ENCODE measurements at regions not wholly inside any gene's neighbourhood (a gene's known extent, or its start where the extent isn't known, plus 50 kb on each side); places are given as distances from the start of the nearest gene placed in this dataset.

DNA sequence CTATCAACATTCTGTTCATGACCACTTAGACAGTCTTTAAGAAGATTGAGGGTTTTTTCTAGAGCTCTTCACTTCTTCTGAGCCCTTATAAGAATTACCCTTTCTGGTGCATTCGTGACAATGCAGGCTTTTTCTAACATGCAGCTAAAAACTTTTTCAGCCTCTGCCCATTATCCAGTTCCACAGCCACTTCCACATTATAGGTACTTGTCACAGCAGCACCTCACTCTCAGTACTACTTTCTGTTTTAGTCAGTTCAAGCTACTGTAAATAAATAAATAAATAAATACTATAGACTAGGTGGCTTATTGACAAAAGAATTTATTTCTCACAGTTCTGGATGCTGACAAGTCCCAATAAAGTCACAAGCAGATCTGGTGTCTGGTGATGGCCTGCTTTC, 284.4 kb upstream of the PKN2 start:
- H3K9me3 ChIP-seq (ENCODE audit: control insufficient read depth, insufficient read depth, low read length), result no peaks in the 10 kb centered on the region
- no peaks in the 10 kb centered on the region for H3K36me3 ChIP-seq (ENCODE audit: control insufficient read depth, insufficient read depth, low read length)
- H3K4me1 ChIP-seq (ENCODE audit: control insufficient read depth, insufficient read depth, low read length), result peaks cover 16% of the 10 kb centered on the region
- H3K27ac ChIP-seq (ENCODE audit: low read depth, low read length), result no peak overlapping the region
- no peak overlapping the region for H3K9ac ChIP-seq (ENCODE audit: low read depth, low read length)
- no peak overlapping the region for H3K4me3 ChIP-seq (ENCODE audit: low read depth, low read length)
- no peaks in the 10 kb centered on the region for H3K27me3 ChIP-seq (ENCODE audit: control insufficient read depth, insufficient read depth, low read length)

DNA sequence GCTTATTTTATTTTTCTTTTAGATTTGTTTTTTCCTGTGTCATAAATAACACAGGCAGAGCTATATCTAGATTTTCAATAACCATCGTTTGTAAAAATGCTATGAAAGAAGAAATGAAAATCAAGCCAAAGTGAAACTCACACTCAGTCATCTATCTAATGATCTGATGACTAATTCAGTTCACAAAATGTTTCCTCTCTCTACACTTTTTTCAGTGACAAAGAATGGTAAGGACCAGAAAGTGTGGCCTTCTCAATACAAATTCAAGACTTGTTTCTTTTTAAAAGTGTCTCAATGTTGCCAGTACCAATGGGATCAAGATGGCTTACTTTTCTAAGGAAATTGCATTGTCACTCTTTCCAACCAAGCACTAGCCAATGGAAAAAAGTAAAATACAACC, 282.8 kb upstream of the PKN2 start:
- Histone ChIP-seq H3K9ac (ENCODE audit: low read depth, low read length) (no peak overlapping the region), H3K36me3 (ENCODE audit: control insufficient read depth, insufficient read depth, low read length) (no peaks in the 10 kb centered on the region), H3K4me3 (ENCODE audit: low read depth, low read length) (no peak overlapping the region), H3K27ac (ENCODE audit: low read depth, low read length) (no peak overlapping the region), H3K9me3 (ENCODE audit: control insufficient read depth, insufficient read depth, low read length) (no peaks in the 10 kb centered on the region), H3K4me1 (ENCODE audit: control insufficient read depth, insufficient read depth, low read length) (peaks cover 20% of the 10 kb centered on the region), H3K27me3 (ENCODE audit: control insufficient read depth, insufficient read depth, low read length) (no peaks in the 10 kb centered on the region)

DNA sequence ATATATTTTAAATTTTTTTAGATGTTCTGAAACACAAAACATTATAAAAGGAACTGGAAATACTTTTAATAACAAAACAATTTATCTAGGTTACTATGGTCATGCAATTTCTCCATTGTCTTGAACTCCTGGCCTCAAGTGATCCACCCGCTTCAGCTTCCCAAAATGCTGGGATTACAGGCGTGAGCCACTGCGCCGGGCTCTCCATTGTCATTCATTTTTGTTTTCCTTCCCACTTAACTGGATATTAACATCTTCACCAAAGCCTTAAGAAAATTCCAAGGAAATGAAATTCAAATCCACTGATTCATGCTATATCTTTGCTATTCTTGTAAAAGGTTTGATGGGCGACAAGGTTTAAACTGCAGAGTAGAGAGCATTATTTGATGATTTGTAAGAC, 279.5 kb upstream of the PKN2 start:
- H3K9me3 ChIP-seq (ENCODE audit: control insufficient read depth, insufficient read depth, low read length), result no peaks in the 10 kb centered on the region
- peak overlapping the region; percentile 83 for H3K27ac ChIP-seq (ENCODE audit: low read depth, low read length)
- H3K27me3 ChIP-seq (ENCODE audit: control insufficient read depth, insufficient read depth, low read length), result no peaks in the 10 kb centered on the region
- no peak overlapping the region for H3K4me3 ChIP-seq (ENCODE audit: low read depth, low read length)
- H3K4me1 ChIP-seq (ENCODE audit: control insufficient read depth, insufficient read depth, low read length), result peaks cover 20% of the 10 kb centered on the region
- no peak overlapping the region for H3K9ac ChIP-seq (ENCODE audit: low read depth, low read length)
- no peaks in the 10 kb centered on the region for H3K36me3 ChIP-seq (ENCODE audit: control insufficient read depth, insufficient read depth, low read length)

DNA sequence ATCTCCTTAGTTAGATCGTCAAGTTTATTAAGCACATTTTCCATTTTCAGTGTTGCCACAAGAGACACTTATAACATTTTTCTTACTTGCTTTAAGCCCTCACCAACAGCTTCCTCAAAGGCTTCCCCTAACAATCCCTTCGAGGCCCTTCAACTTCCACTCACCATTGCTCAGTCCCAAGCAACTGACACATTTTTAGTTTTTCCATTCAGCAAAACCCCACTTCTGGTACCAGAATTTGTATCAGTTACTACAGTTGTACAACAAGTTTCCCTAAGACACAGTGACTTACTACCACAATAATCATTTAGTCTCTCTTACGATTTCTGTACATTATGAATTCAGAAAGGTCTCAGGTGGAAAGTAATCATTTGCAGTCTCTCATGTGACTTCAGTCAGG, 276.8 kb upstream of the PKN2 start:
- Histone ChIP-seq H3K4me3 (ENCODE audit: low read depth, low read length) (no peak overlapping the region), H3K27ac (ENCODE audit: low read depth, low read length) (no peak overlapping the region), H3K36me3 (ENCODE audit: control insufficient read depth, insufficient read depth, low read length) (no peaks in the 10 kb centered on the region), H3K9ac (ENCODE audit: low read depth, low read length) (no peak overlapping the region), H3K9me3 (ENCODE audit: control insufficient read depth, insufficient read depth, low read length) (no peaks in the 10 kb centered on the region), H3K4me1 (ENCODE audit: control insufficient read depth, insufficient read depth, low read length) (peaks cover 20% of the 10 kb centered on the region), H3K27me3 (ENCODE audit: control insufficient read depth, insufficient read depth, low read length) (no peaks in the 10 kb centered on the region)

DNA sequence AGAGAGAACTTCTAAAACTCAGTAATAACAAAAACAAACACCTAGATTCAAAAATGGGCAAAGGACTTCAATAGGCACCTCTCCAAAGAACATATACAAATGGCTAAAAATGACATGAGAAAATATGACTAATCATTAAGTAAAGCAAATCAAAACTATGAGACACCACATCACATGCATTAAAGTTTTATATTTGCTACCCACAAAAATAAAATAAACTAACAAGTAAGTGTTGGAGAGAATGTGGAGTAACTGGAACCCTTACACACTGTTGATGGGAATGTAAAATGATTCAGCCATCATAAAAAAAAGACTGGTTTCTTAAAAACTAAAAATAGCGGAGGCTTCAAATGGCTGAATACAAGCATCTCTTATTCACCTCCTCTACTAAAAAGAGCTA, 262.1 kb upstream of the PKN2 start:
- no peaks in the 10 kb centered on the region for H3K36me3 ChIP-seq (ENCODE audit: control insufficient read depth, insufficient read depth, low read length)
- no peaks in the 10 kb centered on the region; the same call in 1 of the 2 replicates for H3K9me3 ChIP-seq (ENCODE audit: control insufficient read depth, insufficient read depth, low read length)

DNA sequence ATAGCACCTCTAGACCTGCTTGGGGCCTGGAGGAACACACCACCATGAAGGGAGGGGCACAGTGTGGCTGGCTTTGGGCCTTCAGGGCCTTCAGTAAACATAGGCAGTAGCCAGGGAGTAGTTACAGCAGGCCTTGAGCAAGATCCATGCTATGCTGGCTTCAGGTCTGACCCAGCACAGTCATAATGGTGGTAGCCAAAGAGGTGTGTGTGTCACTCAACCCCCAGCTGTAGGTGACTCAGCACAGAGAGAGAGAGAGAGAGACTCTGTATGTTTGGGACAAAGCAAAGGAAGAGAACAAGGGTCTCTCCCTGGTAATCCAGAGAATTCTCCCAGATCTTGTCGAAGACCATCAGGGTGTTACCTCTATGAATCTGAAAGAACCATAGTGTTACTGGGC, 250.5 kb upstream of the PKN2 start:
- Histone ChIP-seq H3K4me1 (ENCODE audit: control insufficient read depth, insufficient read depth, low read length) (no peaks in the 10 kb centered on the region), H3K9me3 (ENCODE audit: control insufficient read depth, insufficient read depth, low read length) (no peaks in the 10 kb centered on the region; the same call in 1 of the 2 replicates), H3K4me3 (ENCODE audit: low read depth, low read length) (no peak overlapping the region), H3K9ac (ENCODE audit: low read depth, low read length) (no peak overlapping the region), H3K27ac (ENCODE audit: low read depth, low read length) (no peak overlapping the region), H3K36me3 (ENCODE audit: control insufficient read depth, insufficient read depth, low read length) (no peaks in the 10 kb centered on the region), H3K27me3 (ENCODE audit: control insufficient read depth, insufficient read depth, low read length) (no peaks in the 10 kb centered on the region)

More for the DNA sequence above, 262.1 kb upstream of the PKN2 start:
- H3K9ac ChIP-seq (ENCODE audit: low read depth, low read length), result no peak overlapping the region
- H3K4me1 ChIP-seq (ENCODE audit: control insufficient read depth, insufficient read depth, low read length), result peaks cover 5% of the 10 kb centered on the region; the same call in 1 of the 2 replicates
- no peak overlapping the region for H3K4me3 ChIP-seq (ENCODE audit: low read depth, low read length)
- H3K27me3 ChIP-seq (ENCODE audit: control insufficient read depth, insufficient read depth, low read length), result no peaks in the 10 kb centered on the region
- H3K27ac ChIP-seq (ENCODE audit: low read depth, low read length), result no peak overlapping the region

DNA sequence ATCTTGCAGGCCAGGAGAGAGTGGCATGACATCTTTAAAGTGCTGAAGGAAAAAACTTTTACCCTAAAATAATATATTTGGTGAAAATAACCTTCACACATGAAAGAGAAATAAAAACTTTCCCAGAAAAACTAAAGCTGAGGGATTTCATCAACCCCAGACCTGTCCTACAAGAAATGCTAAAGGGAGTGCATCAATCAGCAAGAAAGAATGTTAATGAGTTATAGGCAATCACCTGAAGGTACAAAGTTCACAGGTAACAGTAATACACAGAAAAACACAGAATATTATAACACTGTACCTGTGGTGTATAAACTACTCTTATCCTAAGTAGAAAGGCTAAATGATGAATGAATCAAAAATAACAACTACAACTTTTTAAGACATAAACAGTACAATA, 249.2 kb upstream of the PKN2 start:
- H3K27me3 ChIP-seq (ENCODE audit: control insufficient read depth, insufficient read depth, low read length), result no peaks in the 10 kb centered on the region
- no peaks in the 10 kb centered on the region for H3K36me3 ChIP-seq (ENCODE audit: control insufficient read depth, insufficient read depth, low read length)
- no peak overlapping the region for H3K9ac ChIP-seq (ENCODE audit: low read depth, low read length)
- H3K9me3 ChIP-seq (ENCODE audit: control insufficient read depth, insufficient read depth, low read length), result no peaks in the 10 kb centered on the region; the same call in 1 of the 2 replicates
- H3K27ac ChIP-seq (ENCODE audit: low read depth, low read length), result no peak overlapping the region
- H3K4me1 ChIP-seq (ENCODE audit: control insufficient read depth, insufficient read depth, low read length), result no peaks in the 10 kb centered on the region
- no peak overlapping the region for H3K4me3 ChIP-seq (ENCODE audit: low read depth, low read length)

DNA sequence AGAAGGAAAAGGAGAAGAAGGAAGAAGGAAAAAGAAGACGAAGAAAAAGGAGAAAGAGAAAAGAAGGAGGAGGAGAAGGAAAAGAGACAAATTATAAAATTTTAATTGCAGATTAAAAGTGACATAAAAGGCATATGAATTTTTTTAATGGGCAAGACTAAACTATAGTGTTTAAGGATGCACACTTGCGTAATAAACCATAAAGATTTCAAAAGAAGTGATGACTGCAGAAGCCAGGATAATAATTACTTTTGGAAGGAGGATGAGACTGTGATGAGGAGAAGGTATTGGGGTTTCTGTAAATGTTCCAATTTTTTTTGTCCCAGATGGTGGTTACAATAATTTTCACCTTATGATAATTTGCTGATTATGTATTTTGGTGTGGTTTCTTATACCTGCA, 243.1 kb upstream of the PKN2 start:
- Histone ChIP-seq H3K27me3 (ENCODE audit: control insufficient read depth, insufficient read depth, low read length) (no peaks in the 10 kb centered on the region), H3K27ac (ENCODE audit: low read depth, low read length) (no peak overlapping the region), H3K9me3 (ENCODE audit: control insufficient read depth, insufficient read depth, low read length) (no peaks in the 10 kb centered on the region)

DNA sequence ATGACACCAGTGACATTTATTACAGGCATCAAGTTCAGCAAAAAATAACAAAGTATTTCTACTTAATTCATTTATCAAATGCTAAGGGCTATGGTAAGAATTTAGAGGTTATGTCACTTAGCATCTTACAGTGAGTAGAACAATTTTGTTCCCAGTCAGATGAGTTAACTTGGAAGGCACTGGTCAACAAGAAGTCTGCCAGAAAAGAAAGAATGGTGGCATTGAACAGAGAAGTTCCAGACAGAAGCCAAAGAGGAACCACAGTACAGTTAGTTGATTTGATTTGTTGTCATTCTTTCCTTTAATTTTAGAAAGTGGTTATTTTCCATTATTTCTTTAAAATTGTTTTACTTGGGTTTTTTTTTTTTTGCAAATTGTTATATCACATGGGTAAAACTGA, 232.2 kb upstream of the PKN2 start:
- H3K4me3 ChIP-seq (ENCODE audit: low read depth, low read length), result no peak overlapping the region
- H3K36me3 ChIP-seq (ENCODE audit: control insufficient read depth, insufficient read depth, low read length), result no peaks in the 10 kb centered on the region
- H3K27ac ChIP-seq (ENCODE audit: low read depth, low read length), result no peak overlapping the region
- H3K9me3 ChIP-seq (ENCODE audit: control insufficient read depth, insufficient read depth, low read length), result no peaks in the 10 kb centered on the region
- no peak overlapping the region for H3K9ac ChIP-seq (ENCODE audit: low read depth, low read length)
- no peaks in the 10 kb centered on the region for H3K27me3 ChIP-seq (ENCODE audit: control insufficient read depth, insufficient read depth, low read length)
- peaks cover 13% of the 10 kb centered on the region for H3K4me1 ChIP-seq (ENCODE audit: control insufficient read depth, insufficient read depth, low read length)

More for the DNA sequence above, 243.1 kb upstream of the PKN2 start:
- no peak overlapping the region for H3K9ac ChIP-seq (ENCODE audit: low read depth, low read length)
- no peak overlapping the region for H3K4me3 ChIP-seq (ENCODE audit: low read depth, low read length)
- H3K36me3 ChIP-seq (ENCODE audit: control insufficient read depth, insufficient read depth, low read length), result no peaks in the 10 kb centered on the region
- no peaks in the 10 kb centered on the region for H3K4me1 ChIP-seq (ENCODE audit: control insufficient read depth, insufficient read depth, low read length)

DNA sequence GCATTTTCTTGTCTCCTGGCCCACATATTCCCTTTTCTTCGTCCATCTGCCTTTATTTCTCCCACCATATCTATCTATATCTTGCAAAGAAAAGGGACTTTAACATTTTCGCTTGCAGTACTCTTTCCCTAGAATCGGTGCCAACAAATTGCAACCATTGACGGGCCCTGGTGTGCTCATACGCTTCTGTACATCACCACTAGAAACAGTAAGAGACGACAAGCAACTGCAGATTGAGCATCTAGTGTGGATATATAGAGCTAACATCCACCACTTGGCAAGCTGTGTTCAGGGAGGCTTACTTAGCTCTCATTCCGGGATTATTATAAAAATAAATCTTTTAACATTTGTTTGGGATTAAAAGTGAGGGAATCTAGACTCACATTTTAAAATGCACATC, 230.8 kb upstream of the PKN2 start:
- no peak overlapping the region for H3K4me3 ChIP-seq (ENCODE audit: low read depth, low read length)
- no peaks in the 10 kb centered on the region for H3K27me3 ChIP-seq (ENCODE audit: control insufficient read depth, insufficient read depth, low read length)

DNA sequence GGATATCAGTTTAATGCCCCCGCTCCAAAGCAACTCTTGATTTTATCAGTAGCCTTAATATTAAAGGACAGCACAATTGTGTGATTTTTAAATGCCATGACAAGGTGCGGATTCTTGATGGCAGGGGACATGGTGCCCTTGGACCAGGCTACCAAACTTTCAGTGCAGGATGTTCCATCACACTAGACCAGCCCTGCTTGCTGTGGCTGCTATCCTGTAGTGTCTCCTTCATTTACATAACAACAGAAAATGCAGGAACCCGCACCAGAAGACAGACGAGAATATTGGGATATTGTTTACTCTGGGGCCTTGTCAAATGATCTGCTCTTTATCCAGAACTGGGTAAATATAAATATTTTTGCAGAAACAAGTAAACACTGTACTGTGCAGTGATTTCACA, 229.3 kb upstream of the PKN2 start:
- no peak overlapping the region for H3K27ac ChIP-seq (ENCODE audit: low read depth, low read length)
- no peak overlapping the region for H3K9ac ChIP-seq (ENCODE audit: low read depth, low read length)
- H3K27me3 ChIP-seq (ENCODE audit: control insufficient read depth, insufficient read depth, low read length), result no peaks in the 10 kb centered on the region
- no peak overlapping the region for H3K4me3 ChIP-seq (ENCODE audit: low read depth, low read length)
- peaks cover 13% of the 10 kb centered on the region for H3K4me1 ChIP-seq (ENCODE audit: control insufficient read depth, insufficient read depth, low read length)
- H3K9me3 ChIP-seq (ENCODE audit: control insufficient read depth, insufficient read depth, low read length), result no peaks in the 10 kb centered on the region
- no peaks in the 10 kb centered on the region for H3K36me3 ChIP-seq (ENCODE audit: control insufficient read depth, insufficient read depth, low read length)

More for the DNA sequence above, 230.8 kb upstream of the PKN2 start:
- no peak overlapping the region for H3K27ac ChIP-seq (ENCODE audit: low read depth, low read length)
- H3K9me3 ChIP-seq (ENCODE audit: control insufficient read depth, insufficient read depth, low read length), result no peaks in the 10 kb centered on the region
- no peaks in the 10 kb centered on the region for H3K36me3 ChIP-seq (ENCODE audit: control insufficient read depth, insufficient read depth, low read length)
- peaks cover 13% of the 10 kb centered on the region for H3K4me1 ChIP-seq (ENCODE audit: control insufficient read depth, insufficient read depth, low read length)
- no peak overlapping the region for H3K9ac ChIP-seq (ENCODE audit: low read depth, low read length)

All from HUES48 (cell line).